ENCODE measurements at regions not wholly inside any gene's neighbourhood (a gene's known extent, or its start where the extent isn't known, plus 50 kb on each side); places are given as distances from the start of the nearest gene placed in this dataset.
A peak's percentile ranks its signal among the peaks of the same experiment; 100 is the strongest.

- Histone ChIP-seq H2AFZ (ENCODE audit: low read depth, low read length) (no peak overlapping the region), H3F3A (ENCODE audit: insufficient read depth, low read length, poor library complexity, severe bottlenecking) (no peaks in the 10 kb centered on the region), H3K4me2 (ENCODE audit: low read length) (no peak overlapping the region), H3K4me3 (ENCODE audit: low read length) (no peak overlapping the region), H3K9me2 (ENCODE audit: insufficient read depth, low read length) (no peaks in the 10 kb centered on the region), H3K36me3 (ENCODE audit: insufficient read depth, low read length) (no peaks in the 10 kb centered on the region), H3K79me2 (replicated peaks; ENCODE audit: insufficient read depth, low read length) (no peaks in the 10 kb centered on the region), H4K20me1 (ENCODE audit: insufficient read depth) (no peaks in the 10 kb centered on the region), H3K27me3 (ENCODE audit: insufficient read depth, low read depth, low read length) (no peaks in the 10 kb centered on the region), H3K27ac (ENCODE audit: low read length) (no peak overlapping the region), H3K9me3 (ENCODE audit: low read length) (no peaks in the 10 kb centered on the region), H3K9ac (ENCODE audit: low read length) (no peak overlapping the region)
- TF ChIP-seq EZH2 (IDR thresholded peaks at IDR 0.05; ENCODE audit: borderline replicate concordance, insufficient read depth, low read length, poor library complexity, severe bottlenecking) = no peak
- no peak for TF ChIP-seq EP300 (conservative IDR thresholded peaks at IDR 0.05; ENCODE audit: poor library complexity, severe bottlenecking)
- TF ChIP-seq, protein P1, sequence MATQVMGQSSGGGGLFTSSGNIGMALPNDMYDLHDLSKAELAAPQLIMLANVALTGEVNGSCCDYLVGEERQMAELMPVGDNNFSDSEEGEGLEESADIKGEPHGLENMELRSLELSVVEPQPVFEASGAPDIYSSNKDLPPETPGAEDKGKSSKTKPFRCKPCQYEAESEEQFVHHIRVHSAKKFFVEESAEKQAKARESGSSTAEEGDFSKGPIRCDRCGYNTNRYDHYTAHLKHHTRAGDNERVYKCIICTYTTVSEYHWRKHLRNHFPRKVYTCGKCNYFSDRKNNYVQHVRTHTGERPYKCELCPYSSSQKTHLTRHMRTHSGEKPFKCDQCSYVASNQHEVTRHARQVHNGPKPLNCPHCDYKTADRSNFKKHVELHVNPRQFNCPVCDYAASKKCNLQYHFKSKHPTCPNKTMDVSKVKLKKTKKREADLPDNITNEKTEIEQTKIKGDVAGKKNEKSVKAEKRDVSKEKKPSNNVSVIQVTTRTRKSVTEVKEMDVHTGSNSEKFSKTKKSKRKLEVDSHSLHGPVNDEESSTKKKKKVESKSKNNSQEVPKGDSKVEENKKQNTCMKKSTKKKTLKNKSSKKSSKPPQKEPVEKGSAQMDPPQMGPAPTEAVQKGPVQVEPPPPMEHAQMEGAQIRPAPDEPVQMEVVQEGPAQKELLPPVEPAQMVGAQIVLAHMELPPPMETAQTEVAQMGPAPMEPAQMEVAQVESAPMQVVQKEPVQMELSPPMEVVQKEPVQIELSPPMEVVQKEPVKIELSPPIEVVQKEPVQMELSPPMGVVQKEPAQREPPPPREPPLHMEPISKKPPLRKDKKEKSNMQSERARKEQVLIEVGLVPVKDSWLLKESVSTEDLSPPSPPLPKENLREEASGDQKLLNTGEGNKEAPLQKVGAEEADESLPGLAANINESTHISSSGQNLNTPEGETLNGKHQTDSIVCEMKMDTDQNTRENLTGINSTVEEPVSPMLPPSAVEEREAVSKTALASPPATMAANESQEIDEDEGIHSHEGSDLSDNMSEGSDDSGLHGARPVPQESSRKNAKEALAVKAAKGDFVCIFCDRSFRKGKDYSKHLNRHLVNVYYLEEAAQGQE (IDR thresholded peaks at IDR 0.05; ENCODE audit: borderline replicate concordance) = no peak
- no peak for TF ChIP-seq CTCF (IDR thresholded peaks at IDR 0.05; ENCODE audit: poor library complexity, severe bottlenecking)
- no peak for TF ChIP-seq SMC3 (conservative IDR thresholded peaks at IDR 0.05; ENCODE audit: poor library complexity)
- no peak for TF ChIP-seq TAF1 (IDR thresholded peaks at IDR 0.05; ENCODE audit: low read depth)
- no peak for TF ChIP-seq RAD21 (conservative IDR thresholded peaks at IDR 0.05)
- TF ChIP-seq POLR2AphosphoS5 (IDR thresholded peaks at IDR 0.05) = no peak
- no peak for TF ChIP-seq MXI1 (conservative IDR thresholded peaks at IDR 0.05; ENCODE audit: poor library complexity, severe bottlenecking)
These were observed 284.1 kb downstream of the MYCN start for GRCh38 chr2:16224298-16225045.

DNA sequence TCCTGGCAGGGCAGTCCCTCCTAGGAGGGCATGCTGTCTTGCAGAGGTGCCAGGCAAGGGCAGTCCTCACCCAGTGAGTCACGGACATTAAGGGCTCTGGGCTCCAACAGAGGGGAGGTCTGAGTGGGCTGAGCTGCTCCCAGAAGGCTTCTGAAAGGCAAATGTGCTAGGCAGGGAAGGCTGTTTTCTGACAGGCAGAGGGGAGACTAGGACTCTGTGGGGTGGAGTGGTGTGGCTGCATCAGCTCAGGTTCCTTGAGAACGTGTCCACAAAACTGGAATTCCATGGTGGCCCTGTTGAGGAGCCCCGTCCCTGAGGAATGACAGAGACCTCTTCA lies 283.5 kb downstream of the MYCN start:
- no peak overlapping the region for H3K4me2 ChIP-seq (ENCODE audit: low read length)
- peak overlapping the region; percentile 11 for H3K9ac ChIP-seq (ENCODE audit: low read length)
- H3F3A ChIP-seq (ENCODE audit: insufficient read depth, low read length, poor library complexity, severe bottlenecking) = no peaks in the 10 kb centered on the region
- H3K9me2 ChIP-seq (ENCODE audit: insufficient read depth, low read length) = no peaks in the 10 kb centered on the region
- no peaks in the 10 kb centered on the region for H3K79me2 ChIP-seq (replicated peaks; ENCODE audit: insufficient read depth, low read length)
- no peak for TF ChIP-seq MXI1 (conservative IDR thresholded peaks at IDR 0.05; ENCODE audit: poor library complexity, severe bottlenecking)
- TF ChIP-seq TAF1 (IDR thresholded peaks at IDR 0.05; ENCODE audit: low read depth) = no peak
- TF ChIP-seq EP300 (conservative IDR thresholded peaks at IDR 0.05; ENCODE audit: poor library complexity, severe bottlenecking) = no peak
- TF ChIP-seq, protein P1 (IDR thresholded peaks at IDR 0.05; ENCODE audit: borderline replicate concordance) = no peak
- TF ChIP-seq RAD21 (conservative IDR thresholded peaks at IDR 0.05) = no peak
- no peak for TF ChIP-seq EZH2 (IDR thresholded peaks at IDR 0.05; ENCODE audit: borderline replicate concordance, insufficient read depth, low read length, poor library complexity, severe bottlenecking)
- TF ChIP-seq CTCF (IDR thresholded peaks at IDR 0.05; ENCODE audit: poor library complexity, severe bottlenecking) = no peak
- TF ChIP-seq POLR2AphosphoS5 (IDR thresholded peaks at IDR 0.05) = no peak
- no peak for TF ChIP-seq SMC3 (conservative IDR thresholded peaks at IDR 0.05; ENCODE audit: poor library complexity)
- H3K36me3 ChIP-seq (ENCODE audit: insufficient read depth, low read length) = no peaks in the 10 kb centered on the region
- H3K4me3 ChIP-seq (ENCODE audit: low read length) = no peak overlapping the region
- peak overlapping the region; percentile 9 for H3K27ac ChIP-seq (ENCODE audit: low read length)
- no peaks in the 10 kb centered on the region for H3K27me3 ChIP-seq (ENCODE audit: insufficient read depth, low read depth, low read length)
- no peaks in the 10 kb centered on the region for H4K20me1 ChIP-seq (ENCODE audit: insufficient read depth)
- H3K9me3 ChIP-seq (ENCODE audit: low read length) = no peaks in the 10 kb centered on the region
- peak overlapping the region; percentile 36 for H2AFZ ChIP-seq (ENCODE audit: low read depth, low read length)
